CD14-positive monocyte (primary cell): ENCODE measurements at regions not wholly inside any gene's neighbourhood (a gene's known extent, or its start where the extent isn't known, plus 50 kb on each side); places are given as distances from the start of the nearest gene placed in this dataset.

Experiments
- DNase-seq, 3 donors: peaks; one replicate each; pipeline ENCODE4 v3.0.0-alpha.2; 2011 to 2022
- H2AFZ ChIP-seq: 2 replicates; pipeline ENCODE4 v1.6.0; 2012; ENCODE audit warnings: mild to moderate bottlenecking, low read depth, low read length, inconsistent platforms; ENCODE audit not compliant: insufficient read depth, poor library complexity, severe bottlenecking
- H3K27ac ChIP-seq, 2 donors: 1 replicate in 1 of 2; 2 replicates in 1 of 2; pipeline ENCODE4 v1.5.1; 2012 to 2013; ENCODE audit warnings: low read length in 2 of 2, control low read depth in 1 of 2, inconsistent platforms in 1 of 2, low read depth in 1 of 2, mild to moderate bottlenecking in 1 of 2
- H3K27me3 ChIP-seq, 2 donors: one replicate each; pipeline versions ENCODE4 v1.6.0 to v1.6.1; 2011 to 2013; ENCODE audit warnings: low read length in 2 of 2; ENCODE audit not compliant: control insufficient read depth in 2 of 2, insufficient read depth in 2 of 2
- H3K36me3 ChIP-seq, 2 donors: replicated peaks in 1 of 2; 1 replicate in 1 of 2; 2 replicates in 1 of 2; pipeline versions ENCODE4 v1.5.1 to v1.6.1; 2012 to 2013; ENCODE audit warnings: low read length in 2 of 2, control low read depth in 1 of 2, inconsistent platforms in 1 of 2, mild to moderate bottlenecking in 1 of 2; ENCODE audit not compliant: insufficient read depth in 2 of 2, control insufficient read depth in 1 of 2
- H3K4me1 ChIP-seq, 2 donors: 1 replicate in 1 of 2; 2 replicates in 1 of 2; pipeline versions ENCODE4 v1.5.1 to v1.6.1; 2012 to 2013; ENCODE audit warnings: low read length in 2 of 2, control low read depth in 1 of 2, inconsistent platforms in 1 of 2, mild to moderate bottlenecking in 1 of 2, moderate library complexity in 1 of 2; ENCODE audit not compliant: insufficient read depth in 2 of 2, control insufficient read depth in 1 of 2
- H3K4me2 ChIP-seq: replicated peaks from 2 replicates; pipeline ENCODE3; 2012; ENCODE audit warnings: low read length, moderate library complexity, mild to moderate bottlenecking; ENCODE audit not compliant: poor library complexity, severe bottlenecking; ENCODE audit errors: extremely low read depth
- H3K4me3 ChIP-seq, 3 experiments: fragments of 200-600 bp in 1 of 3; sonication (generic) in 1 of 3; replicated peaks in 1 of 3; 1 replicate in 2 of 3; 2 replicates in 1 of 3; pipeline ENCODE4 v1.5.1; 2011 to 2013; ENCODE audit warnings: low read length in 3 of 3, mild to moderate bottlenecking in 3 of 3, control low read depth in 2 of 3, low read depth in 2 of 3, inconsistent platforms in 1 of 3, moderate library complexity in 1 of 3
- H3K79me2 ChIP-seq: 2 replicates; pipeline ENCODE4 v1.6.0; 2012; ENCODE audit warnings: mild to moderate bottlenecking, control low read depth, inconsistent platforms, low read length, moderate library complexity; ENCODE audit not compliant: insufficient read depth
- H3K9ac ChIP-seq: 2 replicates; pipeline ENCODE4 v1.6.0; 2017; ENCODE audit warnings: low read length, mild to moderate bottlenecking; ENCODE audit not compliant: insufficient read depth, poor library complexity, severe bottlenecking
- H3K9me3 ChIP-seq, 2 donors: replicated peaks in 1 of 2; 1 replicate in 1 of 2; 2 replicates in 1 of 2; pipeline versions ENCODE4 v1.5.1 to v1.6.1; 2012 to 2013; ENCODE audit warnings: low read length in 2 of 2, control low read depth in 1 of 2; ENCODE audit not compliant: control insufficient read depth in 1 of 2, insufficient read depth in 1 of 2
- H4K20me1 ChIP-seq: 2 replicates; pipeline ENCODE4 v1.6.0; 2012; ENCODE audit warnings: mild to moderate bottlenecking, low read length, control low read depth, moderate library complexity; ENCODE audit not compliant: insufficient read depth
- H3K27ac Mint-ChIP-seq, 7 donors: one replicate each; pipeline ENCODE4 v1.8.0; 2020; ENCODE audit warnings: mild to moderate bottlenecking in 7 of 7, mixed read lengths in 7 of 7, moderate library complexity in 6 of 7, inconsistent platforms in 2 of 7
- H3K27me3 Mint-ChIP-seq, 3 donors: one replicate each; pipeline ENCODE4 v1.8.0; 2021 to 2022; ENCODE audit warnings: low read depth in 3 of 3, mild to moderate bottlenecking in 3 of 3, mixed read lengths in 3 of 3, moderate library complexity in 3 of 3, inconsistent platforms in 1 of 3
- H3K36me3 Mint-ChIP-seq, 2 donors: one replicate each; pipeline ENCODE4 v1.8.0; 2020; ENCODE audit warnings: mixed read lengths in 2 of 2, inconsistent platforms in 1 of 2, mild to moderate bottlenecking in 1 of 2
- H3K4me1 Mint-ChIP-seq: one replicate; pipeline ENCODE4 v1.8.0; 2020; ENCODE audit warnings: mild to moderate bottlenecking, mixed read lengths
- H3K4me3 Mint-ChIP-seq, 2 donors: one replicate each; pipeline ENCODE4 v1.8.0; 2020; ENCODE audit warnings: mild to moderate bottlenecking in 2 of 2, mixed read lengths in 2 of 2, moderate library complexity in 1 of 2
- H3K9me3 Mint-ChIP-seq, 7 donors: one replicate each; pipeline ENCODE4 v1.8.0; 2020 to 2022; ENCODE audit warnings: mixed read lengths in 7 of 7, mild to moderate bottlenecking in 6 of 7, moderate library complexity in 6 of 7, inconsistent platforms in 2 of 7
- CTCF ChIP-seq: fragments of 200-600 bp; IDR thresholded peaks from one replicate; pipeline ENCODE4 v1.8.0; 2022; ENCODE audit warnings: antibody characterized with exemption, mild to moderate bottlenecking
- WGBS: methylation state at CpG from one replicate; pipeline ENCODE4 v1.1.5; 2013; ENCODE audit warnings: missing lambda C conversion rate; ENCODE audit not compliant: insufficient coverage; 5-methylcytosine and 5-hydroxymethylcytosine counted together
- intact Hi-C, 2 donors: fragments of 100-400 bp; cut with micrococcal nuclease; formaldehyde crosslinking; loops; one replicate each; pipeline versions ENCODE4 v1.15.0 to v1.15.1; 2023

- peaks cover 0 to 6% of the 10 kb centered on the region in 2 donors for H3K4me1 ChIP-seq
- no peak for DNase-seq
- peaks cover 0 to 1% (median 0%) of the 10 kb centered on the region in 7 donors for H3K9me3 Mint-ChIP-seq
- H3K36me3 ChIP-seq, result no peaks in the 10 kb centered on the region
- no peaks in the 10 kb centered on the region for H3K9me3 ChIP-seq
- H3K36me3 Mint-ChIP-seq, result no peaks in the 10 kb centered on the region
- H2AFZ ChIP-seq, result no peak overlapping the region
- no peak overlapping the region for H3K4me3 ChIP-seq
- H3K4me2 ChIP-seq, result no peak overlapping the region
- H3K27me3 Mint-ChIP-seq, result peaks cover 0 to 5% (median 3%) of the 10 kb centered on the region in 3 donors
- no peaks in the 10 kb centered on the region for H4K20me1 ChIP-seq
- TF ChIP-seq CTCF, result no peak
- no peak overlapping the region for H3K27ac Mint-ChIP-seq
- intact Hi-C loops, result loop anchor here in 1 of 2 donors (10.0 kb wide), 1 partner anchor 314 kb away; the partner anchor contains the start of genes MZT2B and SMPD4
- H3K4me1 Mint-ChIP-seq, result peaks cover 7% of the 10 kb centered on the region
- no peak overlapping the region for H3K9ac ChIP-seq
- no peaks in the 10 kb centered on the region for H3K27me3 ChIP-seq
- whole genome bisulfite sequencing, result 83% methylated on average over 2 of the region's 4 CpGs
- no peaks in the 10 kb centered on the region for H3K79me2 ChIP-seq
- H3K27ac ChIP-seq, result no peak overlapping the region
- no peak overlapping the region for H3K4me3 Mint-ChIP-seq
Measured at GRCh38 chr2:129870685-129871241, 108.7 kb upstream of the RAB6C start.

- DNase-seq, result no peak
- no peak overlapping the region for H3K4me2 ChIP-seq
- no peaks in the 10 kb centered on the region for H3K36me3 Mint-ChIP-seq
- WGBS, result no CpG with 5 or more reads among the region's 4 CpGs
- H3K4me1 ChIP-seq, result peaks cover 7 to 14% of the 10 kb centered on the region in 2 donors
- no peaks in the 10 kb centered on the region for H3K27me3 ChIP-seq
- H3K9me3 ChIP-seq, result no peaks in the 10 kb centered on the region
- intact Hi-C loops, result loop anchor here in 1 of 2 donors (10.0 kb wide), 1 partner anchor 312 kb away; the partner anchor contains the start of genes MZT2B and SMPD4
- no peaks in the 10 kb centered on the region for H3K36me3 ChIP-seq
- peaks cover 0 to 6% (median 3%) of the 10 kb centered on the region in 3 donors for H3K27me3 Mint-ChIP-seq
- H3K4me3 Mint-ChIP-seq, result no peak overlapping the region
- no peaks in the 10 kb centered on the region for H4K20me1 ChIP-seq
- no peak for TF ChIP-seq CTCF
- H2AFZ ChIP-seq, result no peak overlapping the region
- no peak overlapping the region for H3K4me3 ChIP-seq
- no peaks in the 10 kb centered on the region for H3K79me2 ChIP-seq
- H3K27ac ChIP-seq, result no peak overlapping the region
- peaks cover 0 to 1% (median 0%) of the 10 kb centered on the region in 7 donors for H3K9me3 Mint-ChIP-seq
- H3K9ac ChIP-seq, result no peak overlapping the region
- H3K27ac Mint-ChIP-seq, result no peak overlapping the region
- H3K4me1 Mint-ChIP-seq, result peaks cover 17% of the 10 kb centered on the region
Measured at GRCh38 chr2:129872446-129872845, 107.0 kb upstream of the RAB6C start.
